Esophagus mucosa (tissue), 1 donor: ENCODE measurements at regions not wholly inside any gene's neighbourhood (a gene's known extent, or its start where the extent isn't known, plus 50 kb on each side); places are given as distances from the start of the nearest gene placed in this dataset.

Experiments
- ATAC-seq: fragments of 200-7000 bp; cut with Tn5 transposase; one replicate; pipeline ENCODE4 v1.9.1; 2020
- donor health status: DM: yes; HTN: yes; CAD: no.

- ATAC-seq, result no peak
Observed at GRCh38 chr11:111137846-111138245, 107.7 kb upstream of the POU2AF2 start.

- ATAC-seq, result no peak
Observed at GRCh38 chr11:111135778-111136570, 109.6 kb upstream of the POU2AF2 start.

GRCh38 chr11:111135101-111135500 lies 110.4 kb upstream of the POU2AF2 start:
- no peak for ATAC-seq

- no peak for ATAC-seq
Observed at GRCh38 chr11:111128076-111128870, 117.3 kb upstream of the POU2AF2 start.

- no peak for ATAC-seq
Observed at GRCh38 chr11:111124724-111125123, 120.8 kb upstream of the POU2AF2 start.

- ATAC-seq, result peak; percentile 95
Observed at GRCh38 chr11:111123463-111124398, 121.8 kb upstream of the POU2AF2 start.

GRCh38 chr11:111120696-111121302 lies 124.7 kb upstream of the POU2AF2 start:
- ATAC-seq, result no peak

- ATAC-seq, result no peak
Observed at GRCh38 chr11:111120161-111120560, 125.4 kb upstream of the POU2AF2 start.

- ATAC-seq, result no peak
Observed at GRCh38 chr11:111119751-111120150, 125.8 kb upstream of the POU2AF2 start.

- no peak for ATAC-seq
Observed at GRCh38 chr11:111115890-111116289, 129.6 kb upstream of the POU2AF2 start.

- ATAC-seq, result no peak
Observed at GRCh38 chr11:111114091-111114490, 131.4 kb upstream of the POU2AF2 start.

- ATAC-seq, result no peak
Observed at GRCh38 chr11:111112614-111113013, 132.9 kb upstream of the POU2AF2 start.

GRCh38 chr11:111107501-111107900 lies 138.0 kb upstream of the POU2AF2 start:
- no peak for ATAC-seq

- ATAC-seq, result no peak
Observed at GRCh38 chr11:111106641-111107040, 138.9 kb upstream of the POU2AF2 start.

- ATAC-seq, result no peak
Observed at GRCh38 chr11:111105566-111105965, 140.0 kb upstream of the POU2AF2 start.

GRCh38 chr11:111104185-111104584 lies 141.3 kb upstream of the POU2AF2 start:
- no peak for ATAC-seq

- ATAC-seq, result no peak
Observed at GRCh38 chr11:111101881-111102280, 143.6 kb upstream of the POU2AF2 start.

- no peak for ATAC-seq
Observed at GRCh38 chr11:111099028-111099713, 146.4 kb upstream of the POU2AF2 start.

GRCh38 chr11:111098091-111098490 lies 147.4 kb upstream of the POU2AF2 start:
- no peak for ATAC-seq

- ATAC-seq, result no peak
Observed at GRCh38 chr11:111097191-111097590, 148.3 kb upstream of the POU2AF2 start.

- ATAC-seq, result no peak
Observed at GRCh38 chr11:111095327-111095726, 150.2 kb upstream of the POU2AF2 start.

- ATAC-seq, result no peak
Observed at GRCh38 chr11:111093061-111093460, 152.5 kb upstream of the POU2AF2 start.
